IMR-90 (cell line): ENCODE measurements at regions not wholly inside any gene's neighbourhood (a gene's known extent, or its start where the extent isn't known, plus 50 kb on each side); places are given as distances from the start of the nearest gene placed in this dataset.

Source experiments
- ATAC-seq: fragments of 200-7000 bp; cut with Tn5 transposase; 2 replicates; pipeline ENCODE4 v1.9.1; 2020; ENCODE audit warnings: low read depth, mild to moderate bottlenecking, moderate library complexity
- BruUV-seq: library from RNA; stranded (reverse); fragments of 400-500 nt; replicated peaks from 2 replicates; lab custom pipeline; 2021; lab: Mats Ljungman, UMichigan
- CTCF ChIA-PET: fragments of 300-600 bp; formaldehyde crosslinking; extraction: SDS; loops from one replicate; lab custom pipeline; 2021; ENCODE audit warnings: antibody characterized with exemption; lab: Yijun Ruan, JAX
- POLR2A ChIA-PET: fragments of 300-600 bp; sonication (Branson Sonifier 250); formaldehyde crosslinking; loops from one replicate; lab custom pipeline; 2022; ENCODE audit warnings: antibody characterized with exemption; ENCODE audit not compliant: unreplicated experiment; lab: Charles Lee
- DNase-seq: peaks from one replicate; pipeline ENCODE4 v3.0.0; 2013
- H2AFZ ChIP-seq: replicated peaks from 2 replicates; pipeline ENCODE3; 2013; ENCODE audit warnings: low read length, mild to moderate bottlenecking; ENCODE audit not compliant: poor library complexity
- H2AK5ac ChIP-seq: 2 replicates; pipeline ENCODE4 v1.6.1; 2013; ENCODE audit warnings: low read depth, low read length, inconsistent platforms
- H2AK9ac ChIP-seq: replicated peaks from 2 replicates; pipeline ENCODE3; 2013; ENCODE audit warnings: mild to moderate bottlenecking, low read depth, low read length, moderate library complexity; ENCODE audit not compliant: poor library complexity
- H2BK120ac ChIP-seq: 2 replicates; pipeline ENCODE4 v1.6.1; 2013; ENCODE audit warnings: low read depth, low read length, inconsistent platforms
- H2BK15ac ChIP-seq: 3 replicates; pipeline ENCODE4 v1.6.1; 2013; ENCODE audit warnings: low read depth, low read length, inconsistent platforms
- H2BK20ac ChIP-seq: 2 replicates; pipeline ENCODE4 v1.6.1; 2013; ENCODE audit warnings: low read depth, mild to moderate bottlenecking, inconsistent platforms, low read length, moderate library complexity
- H2BK5ac ChIP-seq: 2 replicates; pipeline ENCODE4 v1.6.1; 2013; ENCODE audit warnings: mild to moderate bottlenecking, low read depth, low read length, inconsistent platforms; ENCODE audit not compliant: poor library complexity, severe bottlenecking
- H3K14ac ChIP-seq: replicated peaks from 2 replicates; pipeline ENCODE4 v1.6.1; 2013; ENCODE audit warnings: low read depth, low read length, inconsistent platforms
- H3K18ac ChIP-seq: 2 replicates; pipeline ENCODE4 v1.6.1; 2013; ENCODE audit warnings: low read depth, low read length, control low read depth
- H3K23ac ChIP-seq: 2 replicates; pipeline ENCODE4 v1.6.1; 2013; ENCODE audit warnings: low read depth, low read length, inconsistent platforms
- H3K27ac ChIP-seq: 2 replicates; pipeline ENCODE4 v1.5.1; 2013; ENCODE audit warnings: mild to moderate bottlenecking, control low read depth, low read length; ENCODE audit not compliant: insufficient read depth
- H3K27me3 ChIP-seq: 2 replicates; pipeline ENCODE4 v1.6.1; 2013; ENCODE audit warnings: low read length; ENCODE audit not compliant: control insufficient read depth, insufficient read depth
- H3K36me3 ChIP-seq: 2 replicates; pipeline ENCODE4 v1.6.1; 2013; ENCODE audit warnings: low read length, mixed read lengths; ENCODE audit not compliant: control insufficient read depth, insufficient read depth
- H3K4ac ChIP-seq: 2 replicates; pipeline ENCODE4 v1.6.1; 2013; ENCODE audit warnings: low read depth, low read length, inconsistent platforms
- H3K4me1 ChIP-seq: 2 replicates; pipeline ENCODE4 v1.6.1; 2013; ENCODE audit warnings: low read length, mixed read lengths; ENCODE audit not compliant: control insufficient read depth, insufficient read depth
- H3K4me2 ChIP-seq: 2 replicates; pipeline ENCODE4 v1.6.1; 2013; ENCODE audit warnings: low read depth, mild to moderate bottlenecking, control low read depth, low read length, moderate library complexity
- H3K4me3 ChIP-seq: 2 replicates; pipeline ENCODE4 v1.5.1; 2013; ENCODE audit warnings: low read depth, mild to moderate bottlenecking, control low read depth, low read length, moderate library complexity; ENCODE audit not compliant: insufficient read depth
- H3K56ac ChIP-seq: 2 replicates; pipeline ENCODE4 v1.6.1; 2013; ENCODE audit warnings: low read length, inconsistent platforms; ENCODE audit not compliant: insufficient read depth; ENCODE audit errors: extremely low read depth
- H3K79me1 ChIP-seq, 2 experiments: 2 replicates each; pipeline ENCODE4 v1.6.1; 2013; ENCODE audit warnings: low read length in 2 of 2, inconsistent platforms in 1 of 2, low read depth in 1 of 2
- H3K9ac ChIP-seq: 2 replicates; pipeline ENCODE4 v1.6.1; 2013; ENCODE audit warnings: low read depth, low read length, control low read depth
- H3K9me1 ChIP-seq: 2 replicates; pipeline ENCODE4 v1.6.1; 2013; ENCODE audit warnings: low read length, inconsistent platforms; ENCODE audit not compliant: insufficient read depth
- H3K9me3 ChIP-seq: 2 replicates; pipeline ENCODE4 v1.6.1; 2013; ENCODE audit warnings: low read length; ENCODE audit not compliant: control insufficient read depth, insufficient read depth
- H4K20me1 ChIP-seq: 2 replicates; pipeline ENCODE4 v1.6.1; 2013; ENCODE audit warnings: low read length, inconsistent platforms; ENCODE audit not compliant: insufficient read depth
- H4K5ac ChIP-seq: 2 replicates; pipeline ENCODE4 v1.6.1; 2013; ENCODE audit warnings: mild to moderate bottlenecking, low read depth, low read length, control low read depth
- H4K8ac ChIP-seq, 2 experiments: 2 replicates each; pipeline ENCODE4 v1.6.1; 2013; ENCODE audit warnings: low read depth in 2 of 2, low read length in 2 of 2, control low read depth in 1 of 2, inconsistent platforms in 1 of 2
- H4K91ac ChIP-seq: 2 replicates; pipeline ENCODE4 v1.6.1; 2013; ENCODE audit warnings: low read depth, low read length, inconsistent platforms; ENCODE audit not compliant: insufficient read depth
- BHLHE40 ChIP-seq: fragments of 150-350 bp; IDR thresholded peaks from 2 replicates; pipeline ENCODE4 v1.6.1; 2016; ENCODE audit warnings: mild to moderate bottlenecking, low read depth, low read length
- CEBPB ChIP-seq: IDR thresholded peaks from 2 replicates; pipeline ENCODE4 v1.6.1; 2012; ENCODE audit warnings: low read depth, low read length, improper control_type of control experiment
- CHD1 ChIP-seq: IDR thresholded peaks from 2 replicates; pipeline ENCODE4 v1.6.1; 2012; ENCODE audit warnings: low read depth, low read length, improper control_type of control experiment
- CTCF ChIP-seq: conservative IDR thresholded peaks from 2 replicates; pipeline ENCODE4 v1.5.1; 2012; ENCODE audit warnings: mild to moderate bottlenecking, low read depth, low read length, improper control_type of control experiment
- ELK1 ChIP-seq: fragments of 150-350 bp; IDR thresholded peaks from 2 replicates; pipeline ENCODE4 v1.6.1; 2016; ENCODE audit warnings: low read depth, mild to moderate bottlenecking, low read length, moderate library complexity, borderline replicate concordance
- FOS ChIP-seq: fragments of 150-350 bp; IDR thresholded peaks from 2 replicates; pipeline ENCODE4 v1.6.1; 2016; ENCODE audit warnings: low read depth, low read length
- MAFK ChIP-seq: IDR thresholded peaks from 2 replicates; pipeline ENCODE4 v1.6.1; 2012; ENCODE audit warnings: low read depth, low read length, improper control_type of control experiment
- MAZ ChIP-seq: IDR thresholded peaks from 2 replicates; pipeline ENCODE4 v1.6.1; 2012; ENCODE audit warnings: low read depth, mild to moderate bottlenecking, low read length, improper control_type of control experiment, moderate library complexity, borderline replicate concordance
- MXI1 ChIP-seq: IDR thresholded peaks from 2 replicates; pipeline ENCODE4 v1.6.1; 2012; ENCODE audit warnings: low read depth, mild to moderate bottlenecking, low read length, moderate library complexity, borderline replicate concordance
- NFE2L2 ChIP-seq: fragments of 150-350 bp; IDR thresholded peaks from 2 replicates; pipeline ENCODE4 v1.6.1; 2016; ENCODE audit warnings: low read depth, mild to moderate bottlenecking, low read length
- POLR2A ChIP-seq: IDR thresholded peaks from 2 replicates; pipeline ENCODE4 v1.6.1; 2012; ENCODE audit warnings: mild to moderate bottlenecking, low read depth, low read length
- RAD21 ChIP-seq: IDR thresholded peaks from 2 replicates; pipeline ENCODE4 v1.6.1; 2012; ENCODE audit warnings: low read length, improper control_type of control experiment
- RCOR1 ChIP-seq: IDR thresholded peaks from 2 replicates; pipeline ENCODE4 v1.6.1; 2012; ENCODE audit warnings: mild to moderate bottlenecking, low read length, improper control_type of control experiment; ENCODE audit not compliant: insufficient replicate concordance
- RFX5 ChIP-seq: IDR thresholded peaks from 2 replicates; pipeline ENCODE4 v1.8.0; 2012; ENCODE audit warnings: low read depth, mild to moderate bottlenecking, low read length, moderate library complexity
- SMC3 ChIP-seq: fragments of 150-350 bp; IDR thresholded peaks from 2 replicates; pipeline ENCODE4 v1.6.1; 2016; ENCODE audit warnings: low read depth, mild to moderate bottlenecking, antibody characterized with exemption, low read length, moderate library complexity
- USF2 ChIP-seq: fragments of 150-350 bp; IDR thresholded peaks from 2 replicates; pipeline ENCODE4 v1.6.1; 2017; ENCODE audit warnings: mild to moderate bottlenecking, antibody characterized with exemption, low read length, low read depth
- WGBS, 2 experiments: methylation state at CpG; one replicate each; pipeline versions ENCODE4 v1.1.5 to v1.1.7; 2013; ENCODE audit warnings: missing lambda C conversion rate in 2 of 2; ENCODE audit not compliant: insufficient read length in 1 of 2; ENCODE audit errors: extremely low coverage in 2 of 2; 5-methylcytosine and 5-hydroxymethylcytosine counted together
- dilution Hi-C: fragments of 300-500 bp; cut with HindIII; formaldehyde crosslinking; loops from one replicate; pipeline ENCODE4 v1.14.3; 2018; ENCODE audit warnings: low sequenced_read_pairs; ENCODE audit not compliant: unreplicated experiment
- in situ Hi-C: fragments of 300-500 bp; cut with MboI; formaldehyde crosslinking; loops from 3 replicates; pipeline ENCODE4 v1.14.3; 2019; ENCODE audit warnings: low sequenced_read_pairs, inconsistent platforms, mixed read lengths
- intact Hi-C: fragments of 100-400 bp; cut with micrococcal nuclease; formaldehyde crosslinking; loops from 2 replicates; pipeline ENCODE4 v1.10.0; 2022

GRCh38 chr18:39360072-39360471 is 1794.5 kb upstream of the CELF4 start:
- Histone ChIP-seq H3K14ac (no peak overlapping the region), H2BK120ac (no peak overlapping the region), H4K5ac (no peak overlapping the region), H3K4ac (no peak overlapping the region), H4K20me1 (no peaks in the 10 kb centered on the region), H3K79me1 (no peaks in the 10 kb centered on the region), H3K23ac (no peak overlapping the region), H4K8ac (no peak overlapping the region), H3K4me3 (no peak overlapping the region), H2BK5ac (no peak overlapping the region), H2BK20ac (no peak overlapping the region), H2AFZ (no peak overlapping the region), H2AK5ac (no peak overlapping the region), H2BK15ac (no peak overlapping the region), H3K27ac (no peak overlapping the region), H3K27me3 (no peaks in the 10 kb centered on the region), H3K36me3 (no peaks in the 10 kb centered on the region), H3K4me2 (no peak overlapping the region), H3K18ac (no peak overlapping the region), H3K9me3 (no peaks in the 10 kb centered on the region), H2AK9ac (no peak overlapping the region), H3K56ac (no peak overlapping the region), H3K9me1 (no peaks in the 10 kb centered on the region), H3K4me1 (no peaks in the 10 kb centered on the region), H4K91ac (no peak overlapping the region), H3K9ac (no peak overlapping the region)
- DNase-seq (no peak), ATAC-seq (no peak)
- in situ Hi-C loops (no loop called here), dilution Hi-C loops (no loop called here), intact Hi-C loops (no loop called here)
- TF ChIP-seq SMC3: no peak
- TF ChIP-seq CEBPB: no peak
- TF ChIP-seq NFE2L2: no peak
- no peak for TF ChIP-seq FOS
- no peak for TF ChIP-seq MAZ
- TF ChIP-seq RCOR1: no peak
- TF ChIP-seq CHD1: no peak
- no peak for TF ChIP-seq MXI1
- no peak for TF ChIP-seq RFX5
- TF ChIP-seq RAD21: no peak
- no peak for TF ChIP-seq USF2
- no peak for TF ChIP-seq POLR2A
- no peak for TF ChIP-seq ELK1
- TF ChIP-seq BHLHE40: no peak
- TF ChIP-seq CTCF: no peak
- TF ChIP-seq MAFK: no peak
- ChIA-PET CTCF (no interaction called here), POLR2A (no interaction called here)
- BruUV-seq: no TSS peak
- no CpG with 5 or more reads among the region's 2 CpGs for WGBS, 2 experiments
